PC-3 (cell line): ENCODE measurements at regions not wholly inside any gene's neighbourhood (a gene's known extent, or its start where the extent isn't known, plus 50 kb on each side); places are given as distances from the start of the nearest gene placed in this dataset.

Source experiments
- EZH2 ChIP-seq: fragments of 300-600 bp; sonication (generic); IDR thresholded peaks from one replicate; pipeline ENCODE4 v1.6.1; 2017; ENCODE audit warnings: antibody characterized with exemption, mild to moderate bottlenecking, low read length; ENCODE audit not compliant: unreplicated experiment
- TF ChIP-seq, protein P1 (sequence below): fragments of 300-600 bp; sonication (generic); conservative IDR thresholded peaks from 2 replicates; pipeline ENCODE4 v1.5.1; 2017; ENCODE audit warnings: antibody characterized with exemption, low read depth, mild to moderate bottlenecking, low read length

DNA sequence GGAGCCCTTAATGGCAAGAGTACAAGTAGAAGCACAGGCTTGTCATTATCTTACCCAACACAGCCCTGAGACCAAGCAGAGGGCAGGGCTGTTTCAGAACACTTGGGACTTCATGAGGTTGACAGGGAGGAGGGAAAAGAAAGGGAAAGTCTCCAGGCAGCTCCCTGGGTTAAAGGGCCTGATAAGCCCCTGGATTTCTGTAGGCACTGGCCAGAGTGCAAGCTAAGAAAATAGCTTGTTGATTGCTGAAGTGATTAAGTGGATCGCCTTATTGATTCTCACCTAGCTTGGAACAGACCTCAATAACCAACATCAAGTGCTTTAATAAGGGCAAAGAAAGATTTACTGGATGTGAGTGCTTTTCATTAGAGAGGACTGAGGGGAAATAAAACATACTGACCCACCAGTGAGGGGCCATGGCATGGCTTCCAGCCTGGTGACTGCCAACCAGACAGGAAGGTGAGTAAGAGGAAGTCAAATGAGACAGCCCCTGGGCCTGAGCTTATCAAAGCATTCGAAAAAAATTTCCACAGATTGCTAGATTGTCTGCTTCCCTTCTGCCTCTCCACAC lies 121.4 kb upstream of the NFIA start:
- TF ChIP-seq, protein P1, sequence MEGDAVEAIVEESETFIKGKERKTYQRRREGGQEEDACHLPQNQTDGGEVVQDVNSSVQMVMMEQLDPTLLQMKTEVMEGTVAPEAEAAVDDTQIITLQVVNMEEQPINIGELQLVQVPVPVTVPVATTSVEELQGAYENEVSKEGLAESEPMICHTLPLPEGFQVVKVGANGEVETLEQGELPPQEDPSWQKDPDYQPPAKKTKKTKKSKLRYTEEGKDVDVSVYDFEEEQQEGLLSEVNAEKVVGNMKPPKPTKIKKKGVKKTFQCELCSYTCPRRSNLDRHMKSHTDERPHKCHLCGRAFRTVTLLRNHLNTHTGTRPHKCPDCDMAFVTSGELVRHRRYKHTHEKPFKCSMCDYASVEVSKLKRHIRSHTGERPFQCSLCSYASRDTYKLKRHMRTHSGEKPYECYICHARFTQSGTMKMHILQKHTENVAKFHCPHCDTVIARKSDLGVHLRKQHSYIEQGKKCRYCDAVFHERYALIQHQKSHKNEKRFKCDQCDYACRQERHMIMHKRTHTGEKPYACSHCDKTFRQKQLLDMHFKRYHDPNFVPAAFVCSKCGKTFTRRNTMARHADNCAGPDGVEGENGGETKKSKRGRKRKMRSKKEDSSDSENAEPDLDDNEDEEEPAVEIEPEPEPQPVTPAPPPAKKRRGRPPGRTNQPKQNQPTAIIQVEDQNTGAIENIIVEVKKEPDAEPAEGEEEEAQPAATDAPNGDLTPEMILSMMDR = no peak
- no peak for TF ChIP-seq EZH2
